Adrenal gland (tissue), 5 donors: ENCODE measurements at regions not wholly inside any gene's neighbourhood (a gene's known extent, or its start where the extent isn't known, plus 50 kb on each side); places are given as distances from the start of the nearest gene placed in this dataset.

ENCODE experiments used
- CTCF ChIP-seq, 6 experiments: fragments of 450-650 bp in 4 of 6; fragments of 200-600 bp in 2 of 6; sonication (generic) in 1 of 6; IDR thresholded peaks; 1 replicate in 5 of 6; 2 replicates in 1 of 6; pipeline versions ENCODE4 v1.5.1 to v1.8.0; 2016 to 2021; ENCODE audit warnings: antibody characterized with exemption in 6 of 6, mild to moderate bottlenecking in 2 of 6, moderate library complexity in 1 of 6
- POLR2A ChIP-seq, 2 donors: fragments of 450-650 bp; IDR thresholded peaks; one replicate each; pipeline ENCODE4 v1.6.1; 2017; ENCODE audit warnings: antibody characterized with exemption in 2 of 2, mild to moderate bottlenecking in 2 of 2, moderate library complexity in 1 of 2
- donor health status: DM: no; HTN: no; CAD: no.

DNA sequence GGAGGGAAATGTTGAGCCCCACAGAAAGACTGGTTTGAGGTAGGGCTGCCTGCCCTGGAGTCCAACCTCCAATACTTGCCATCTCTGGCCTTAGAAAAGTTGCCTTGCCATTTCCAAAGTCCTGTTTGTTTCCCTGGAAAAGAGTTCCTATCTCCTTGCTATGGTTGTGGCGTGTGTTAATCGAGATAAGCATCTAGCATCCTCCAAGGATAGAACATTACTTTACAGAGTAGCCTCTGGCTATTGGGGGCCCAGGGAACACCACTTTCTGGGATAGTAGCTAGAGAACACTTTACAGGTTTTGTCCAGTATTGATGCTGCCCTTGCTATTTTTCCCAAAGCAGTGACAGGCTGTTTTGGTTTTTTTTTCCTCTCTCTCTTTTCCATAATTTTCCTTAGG, 57.4 kb upstream of the SASH1 start:
- TF ChIP-seq CTCF (IDR thresholded peaks at IDR 0.05): no peak
- no peak for TF ChIP-seq POLR2A (IDR thresholded peaks at IDR 0.05)
